RPMI7951 (cell line): ENCODE measurements at regions not wholly inside any gene's neighbourhood (a gene's known extent, or its start where the extent isn't known, plus 50 kb on each side); places are given as distances from the start of the nearest gene placed in this dataset.
A peak's percentile ranks its signal among the peaks of the same experiment; 100 is the strongest.

ENCODE experiments used
- DNase-seq: peaks from one replicate; pipeline ENCODE4 v3.0.0-alpha.2; 2012; ENCODE audit warnings: low read depth

GRCh38 chr13:33710924-33711323 lies 107.0 kb upstream of the RFC3 start:
- DNase-seq, result no peak

- no peak for DNase-seq
Observed at GRCh38 chr13:33711436-33711835, 106.5 kb upstream of the RFC3 start.

GRCh38 chr13:33717775-33718174 lies 100.2 kb upstream of the RFC3 start:
- DNase-seq, result no peak

- DNase-seq, result peak; percentile 52
Observed at GRCh38 chr13:33721724-33722123, 96.2 kb upstream of the RFC3 start.

GRCh38 chr13:33722216-33722915 lies 95.6 kb upstream of the RFC3 start:
- no peak for DNase-seq

- DNase-seq, result no peak
Observed at GRCh38 chr13:33723365-33723764, 94.6 kb upstream of the RFC3 start.

- DNase-seq, result peak; percentile 81
Observed at GRCh38 chr13:33723772-33724435, 94.0 kb upstream of the RFC3 start.

GRCh38 chr13:33725340-33725739 lies 92.6 kb upstream of the RFC3 start:
- no peak for DNase-seq

- no peak for DNase-seq
Observed at GRCh38 chr13:33727297-33728083, 90.5 kb upstream of the RFC3 start.

- DNase-seq, result peak; percentile 34
Observed at GRCh38 chr13:33728271-33729037, 89.5 kb upstream of the RFC3 start.

- DNase-seq, result no peak
Observed at GRCh38 chr13:33730147-33730546, 87.8 kb upstream of the RFC3 start.

- no peak for DNase-seq
Observed at GRCh38 chr13:33730619-33731018, 87.3 kb upstream of the RFC3 start.

- no peak for DNase-seq
Observed at GRCh38 chr13:33735276-33735675, 82.7 kb upstream of the RFC3 start.

- DNase-seq, result no peak
Observed at GRCh38 chr13:33739254-33739653, 78.7 kb upstream of the RFC3 start.

- DNase-seq, result peak; percentile 29
Observed at GRCh38 chr13:33740134-33740538, 77.8 kb upstream of the RFC3 start.

GRCh38 chr13:33742321-33742720 lies 75.6 kb upstream of the RFC3 start:
- DNase-seq, result no peak

- DNase-seq, result no peak
Observed at GRCh38 chr13:33743438-33744368, 74.2 kb upstream of the RFC3 start.

GRCh38 chr13:33744589-33745369 lies 73.2 kb upstream of the RFC3 start:
- DNase-seq, result peak; percentile 23

- DNase-seq, result no peak
Observed at GRCh38 chr13:33745370-33746324, 72.3 kb upstream of the RFC3 start.
